ENCODE measurements at regions not wholly inside any gene's neighbourhood (a gene's known extent, or its start where the extent isn't known, plus 50 kb on each side); places are given as distances from the start of the nearest gene placed in this dataset.

DNA sequence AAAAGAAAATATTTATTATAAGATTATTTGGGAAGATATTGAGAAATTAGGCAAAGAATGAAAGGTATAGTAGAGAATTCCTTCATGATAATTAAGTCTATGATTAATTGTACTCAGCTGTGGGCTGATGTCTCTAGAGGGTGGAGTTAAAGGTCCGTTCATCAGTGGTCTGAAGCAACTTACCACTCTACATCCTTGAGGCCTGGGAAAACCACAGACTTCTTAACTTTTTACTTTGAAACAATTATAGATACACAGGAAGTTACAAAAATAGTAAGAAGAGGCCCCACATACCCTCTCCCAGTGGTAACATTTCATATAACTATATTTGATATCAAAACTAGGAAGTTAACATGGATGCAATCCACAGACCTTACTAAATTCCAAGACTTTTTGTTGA, 167.0 kb upstream of the NECTIN1 start:
- Histone ChIP-seq H3K79me2 (ENCODE audit: low read length) (no peaks in the 10 kb centered on the region), H2AFZ (ENCODE audit: low read depth, low read length) (no peak overlapping the region), H3K9me3 (ENCODE audit: insufficient read depth, low read length) (no peaks in the 10 kb centered on the region), H3K4me2 (ENCODE audit: low read length) (no peak overlapping the region), H3K27ac (ENCODE audit: low read length) (no peak overlapping the region), H3K36me3 (replicated peaks; ENCODE audit: low read depth, low read length) (no peaks in the 10 kb centered on the region), H3K4me1 (ENCODE audit: low read length) (no peaks in the 10 kb centered on the region), H3K27me3 (ENCODE audit: low read depth, low read length) (0 out of 2 replicates have a peak, but pooled peaks cover 3% of the 10 kb centered on the region), H3K9ac (ENCODE audit: low read length) (no peak overlapping the region), H4K20me1 (ENCODE audit: insufficient read depth, low read length) (no peaks in the 10 kb centered on the region), H3K4me3 (ENCODE audit: low read length) (no peak overlapping the region)
- no peak for TF ChIP-seq CTCF (IDR thresholded peaks at IDR 0.05; ENCODE audit: low read depth, low read length)
- TF ChIP-seq EZH2phosphoT487 (IDR thresholded peaks at IDR 0.05; ENCODE audit: low read depth), result no peak

GRCh38 chr11:119894916-119895315, 165.9 kb upstream of the NECTIN1 start:
- H3K4me2 ChIP-seq (ENCODE audit: low read length), result no peak overlapping the region
- H3K9me3 ChIP-seq (ENCODE audit: insufficient read depth, low read length), result no peaks in the 10 kb centered on the region
- no peak for TF ChIP-seq CTCF (IDR thresholded peaks at IDR 0.05; ENCODE audit: low read depth, low read length)
- TF ChIP-seq EZH2phosphoT487 (IDR thresholded peaks at IDR 0.05; ENCODE audit: low read depth), result no peak
- H4K20me1 ChIP-seq (ENCODE audit: insufficient read depth, low read length), result no peaks in the 10 kb centered on the region
- H3K27ac ChIP-seq (ENCODE audit: low read length), result no peak overlapping the region
- 0 out of 2 replicates have a peak, but pooled peaks cover 3% of the 10 kb centered on the region for H3K27me3 ChIP-seq (ENCODE audit: low read depth, low read length)
- no peaks in the 10 kb centered on the region for H3K36me3 ChIP-seq (replicated peaks; ENCODE audit: low read depth, low read length)
- no peaks in the 10 kb centered on the region for H3K4me1 ChIP-seq (ENCODE audit: low read length)
- no peak overlapping the region for H3K4me3 ChIP-seq (ENCODE audit: low read length)
- H3K9ac ChIP-seq (ENCODE audit: low read length), result no peak overlapping the region
- H2AFZ ChIP-seq (ENCODE audit: low read depth, low read length), result no peak overlapping the region
- H3K79me2 ChIP-seq (ENCODE audit: low read length), result no peaks in the 10 kb centered on the region

GRCh38 chr11:119892311-119892808, 163.4 kb upstream of the NECTIN1 start:
- no peaks in the 10 kb centered on the region for H3K4me1 ChIP-seq (ENCODE audit: low read length)
- TF ChIP-seq CTCF (IDR thresholded peaks at IDR 0.05; ENCODE audit: low read depth, low read length) (no peak), EZH2phosphoT487 (IDR thresholded peaks at IDR 0.05; ENCODE audit: low read depth) (no peak)
- no peaks in the 10 kb centered on the region for H3K79me2 ChIP-seq (ENCODE audit: low read length)

GRCh38 chr11:119891055-119891768, 162.2 kb upstream of the NECTIN1 start:
- no peak overlapping the region for H3K9ac ChIP-seq (ENCODE audit: low read length)
- no peaks in the 10 kb centered on the region for H3K9me3 ChIP-seq (ENCODE audit: insufficient read depth, low read length)
- no peak for TF ChIP-seq CTCF (IDR thresholded peaks at IDR 0.05; ENCODE audit: low read depth, low read length)
- TF ChIP-seq EZH2phosphoT487 (IDR thresholded peaks at IDR 0.05; ENCODE audit: low read depth), result no peak
- no peak overlapping the region for H3K27ac ChIP-seq (ENCODE audit: low read length)
- peaks cover 21% of the 10 kb centered on the region for H3K27me3 ChIP-seq (ENCODE audit: low read depth, low read length)
- no peaks in the 10 kb centered on the region for H3K36me3 ChIP-seq (replicated peaks; ENCODE audit: low read depth, low read length)
- no peak overlapping the region for H3K4me3 ChIP-seq (ENCODE audit: low read length)
- no peaks in the 10 kb centered on the region for H4K20me1 ChIP-seq (ENCODE audit: insufficient read depth, low read length)
- H3K4me2 ChIP-seq (ENCODE audit: low read length), result no peak overlapping the region
- H3K79me2 ChIP-seq (ENCODE audit: low read length), result no peaks in the 10 kb centered on the region
- no peaks in the 10 kb centered on the region for H3K4me1 ChIP-seq (ENCODE audit: low read length)
- H2AFZ ChIP-seq (ENCODE audit: low read depth, low read length), result no peak overlapping the region

More at GRCh38 chr11:119892311-119892808, 163.4 kb upstream of the NECTIN1 start:
- H3K36me3 ChIP-seq (replicated peaks; ENCODE audit: low read depth, low read length), result no peaks in the 10 kb centered on the region
- no peak overlapping the region for H3K9ac ChIP-seq (ENCODE audit: low read length)
- no peaks in the 10 kb centered on the region for H3K9me3 ChIP-seq (ENCODE audit: insufficient read depth, low read length)
- H3K27me3 ChIP-seq (ENCODE audit: low read depth, low read length), result peaks cover 18% of the 10 kb centered on the region
- H4K20me1 ChIP-seq (ENCODE audit: insufficient read depth, low read length), result no peaks in the 10 kb centered on the region
- H3K4me2 ChIP-seq (ENCODE audit: low read length), result no peak overlapping the region
- no peak overlapping the region for H2AFZ ChIP-seq (ENCODE audit: low read depth, low read length)
- H3K4me3 ChIP-seq (ENCODE audit: low read length), result no peak overlapping the region
- no peak overlapping the region for H3K27ac ChIP-seq (ENCODE audit: low read length)
